Inflammatory macrophage (primary cell): ENCODE measurements at regions not wholly inside any gene's neighbourhood (a gene's known extent, or its start where the extent isn't known, plus 50 kb on each side); places are given as distances from the start of the nearest gene placed in this dataset.

Experiments
- DNase-seq, 2 donors: peaks; one replicate each; pipeline ENCODE4 v3.0.0-alpha.2; 2020 to 2022

GRCh38 chr14:98994561-98994960, 277.4 kb downstream of the BCL11B start:
- DNase-seq: no peak

DNA sequence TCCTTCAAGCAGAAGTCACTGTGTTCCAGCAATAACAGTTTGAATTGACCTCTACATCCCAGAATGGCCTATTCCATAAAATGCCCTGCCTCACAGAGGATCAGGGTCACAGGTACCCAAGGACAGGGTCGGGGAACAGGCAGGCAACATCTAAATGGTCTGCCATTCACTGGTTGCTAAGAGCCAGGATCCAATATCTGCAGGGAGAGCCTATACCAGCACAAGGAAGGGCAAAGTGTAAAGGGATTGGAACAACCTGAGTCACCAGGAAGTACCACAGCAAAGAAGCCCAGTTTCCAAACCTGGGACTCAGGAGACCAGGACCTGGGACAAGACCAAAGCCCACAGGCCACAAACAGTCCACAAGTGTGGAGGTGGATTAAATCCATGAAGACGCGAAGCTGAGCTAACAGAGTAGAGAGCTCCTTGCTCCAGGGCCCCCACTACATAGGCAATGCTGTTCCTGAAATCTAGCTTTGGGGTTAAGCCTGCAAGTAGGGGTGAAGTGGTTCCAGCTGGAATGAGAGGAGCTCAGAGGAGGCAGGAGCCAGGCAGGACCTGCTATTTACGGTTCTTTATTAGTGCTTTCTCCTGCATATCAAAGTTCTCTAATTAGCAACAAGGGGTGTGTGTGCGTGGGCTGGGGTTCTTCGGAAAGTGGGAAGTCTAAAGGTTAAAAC, 274.3 kb downstream of the BCL11B start:
- no peak for DNase-seq

GRCh38 chr14:98999345-98999744, 272.7 kb downstream of the BCL11B start:
- DNase-seq: no peak

- no peak for DNase-seq
Observed at GRCh38 chr14:98999901-99000300, 272.1 kb downstream of the BCL11B start.

GRCh38 chr14:99001241-99001640, 270.8 kb downstream of the BCL11B start:
- no peak for DNase-seq

DNA sequence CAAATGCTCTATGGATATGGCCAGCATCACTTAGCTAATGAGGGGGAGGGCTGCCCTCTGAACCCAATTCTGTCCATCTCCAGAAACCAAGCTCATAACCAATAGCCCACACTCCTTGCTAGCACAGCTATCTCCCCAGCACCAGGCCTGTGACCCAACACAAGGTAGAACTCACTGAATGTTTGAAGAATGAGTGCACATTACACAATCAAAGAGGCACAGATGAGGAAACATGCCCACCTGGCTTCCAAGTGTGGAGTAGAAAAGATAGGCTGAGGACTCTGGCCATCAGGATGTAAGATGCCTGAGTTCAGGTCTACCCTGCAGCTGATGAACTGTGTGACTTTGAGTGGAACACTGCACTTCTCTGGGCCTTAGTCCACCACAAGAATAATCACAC, 268.4 kb downstream of the BCL11B start:
- no peak for DNase-seq

DNA sequence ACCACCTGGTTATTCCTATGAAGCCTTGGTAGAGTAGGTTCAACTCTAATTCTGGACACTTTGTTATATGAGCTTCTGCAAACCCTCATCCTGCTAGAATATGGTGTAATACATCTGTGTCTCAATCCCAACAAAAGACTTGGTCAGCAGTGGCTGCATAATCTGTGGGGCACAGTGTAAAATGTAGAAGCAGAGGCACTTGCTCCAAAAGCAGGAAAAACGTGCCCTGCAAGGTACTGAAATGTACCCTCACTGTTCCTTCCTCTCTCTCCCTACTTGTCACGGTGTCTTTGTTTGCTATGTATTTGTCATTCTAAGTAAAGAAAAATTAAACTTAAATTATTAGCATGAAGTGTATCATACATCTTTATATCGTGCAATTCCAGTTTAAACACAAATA, 267.9 kb downstream of the BCL11B start:
- DNase-seq: peak; percentile 42 to 48

DNA sequence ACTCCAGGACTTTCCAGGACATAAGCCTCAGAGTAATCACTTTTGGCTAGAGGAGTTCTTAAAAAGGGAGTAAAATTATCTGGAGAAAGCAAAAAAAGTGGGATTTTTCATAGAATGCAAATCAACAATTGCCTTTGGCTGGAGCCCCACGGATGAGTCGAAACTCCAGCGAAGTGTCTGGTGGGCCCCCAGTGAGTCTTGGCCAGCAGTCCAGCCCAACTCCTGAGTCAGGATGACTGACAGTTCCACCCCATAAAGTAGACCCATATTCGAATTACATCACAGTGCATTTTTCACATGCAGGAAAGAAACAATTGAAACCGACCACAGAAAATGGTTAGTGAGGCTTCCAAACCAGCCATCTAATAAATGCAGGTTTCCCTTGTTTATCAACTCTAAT, 265.7 kb downstream of the BCL11B start:
- DNase-seq: no peak

DNA sequence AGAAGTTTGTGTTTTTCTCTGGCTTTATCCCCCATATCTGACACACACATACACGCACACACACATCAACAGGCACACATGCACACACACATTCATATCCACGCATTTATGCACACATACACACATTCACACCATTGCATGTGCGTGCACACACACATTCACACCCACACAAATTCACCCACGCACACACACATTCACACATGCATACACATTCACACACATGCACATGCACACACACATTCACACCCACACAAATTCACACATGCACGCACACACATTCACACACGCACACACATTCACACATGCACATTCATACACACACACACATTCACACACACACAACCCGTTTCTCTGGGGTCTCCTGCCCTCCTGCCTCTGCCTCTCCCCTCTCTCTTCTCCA, 264.2 kb downstream of the BCL11B start:
- DNase-seq: no peak

DNA sequence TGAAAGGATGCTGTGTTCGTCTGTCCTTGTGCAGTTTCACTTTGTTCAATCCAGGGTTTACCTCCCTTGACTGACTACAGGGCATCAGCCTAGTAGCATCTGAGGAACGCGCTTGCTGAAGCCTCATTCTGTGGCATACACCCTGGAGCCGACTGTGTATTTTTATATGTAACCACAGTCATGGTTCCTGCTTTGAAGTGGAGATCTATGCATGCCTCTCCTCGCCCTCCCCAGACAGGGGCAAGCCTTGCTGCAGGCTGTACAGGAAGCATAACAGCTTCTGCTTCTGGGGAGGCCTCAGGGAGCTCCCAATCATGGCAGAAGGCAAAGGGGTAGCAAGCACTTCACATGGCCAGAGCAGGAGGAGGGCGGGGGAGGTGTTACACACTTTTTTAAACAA, 262.1 kb downstream of the BCL11B start:
- DNase-seq: no peak

DNA sequence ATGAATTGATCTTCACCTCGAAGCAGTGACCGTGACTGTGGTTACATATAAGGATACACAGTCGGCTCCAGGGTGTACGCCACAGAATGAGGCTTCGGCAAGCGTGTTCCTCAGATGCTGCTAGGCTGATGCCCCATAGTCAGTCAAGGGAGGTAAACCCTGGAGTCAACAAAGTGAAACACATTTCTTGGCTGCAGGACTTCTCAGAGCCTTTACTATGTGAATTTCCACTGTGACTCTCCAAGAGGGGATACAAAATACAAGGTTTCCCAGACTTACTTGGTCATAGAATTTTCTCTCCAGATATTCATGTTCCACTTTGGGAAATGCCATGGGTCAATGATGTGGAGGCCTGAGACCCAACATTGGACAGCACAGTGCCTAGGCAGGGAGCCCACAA, 260.6 kb downstream of the BCL11B start:
- no peak for DNase-seq

- no peak for DNase-seq
Observed at GRCh38 chr14:99012703-99013102, 259.3 kb downstream of the BCL11B start.

- DNase-seq: no peak
Observed at GRCh38 chr14:99015833-99016232, 256.2 kb downstream of the BCL11B start.

GRCh38 chr14:99023371-99023770, 248.6 kb downstream of the BCL11B start:
- no peak for DNase-seq

- no peak for DNase-seq
Observed at GRCh38 chr14:99024926-99025325, 247.1 kb downstream of the BCL11B start.

DNA sequence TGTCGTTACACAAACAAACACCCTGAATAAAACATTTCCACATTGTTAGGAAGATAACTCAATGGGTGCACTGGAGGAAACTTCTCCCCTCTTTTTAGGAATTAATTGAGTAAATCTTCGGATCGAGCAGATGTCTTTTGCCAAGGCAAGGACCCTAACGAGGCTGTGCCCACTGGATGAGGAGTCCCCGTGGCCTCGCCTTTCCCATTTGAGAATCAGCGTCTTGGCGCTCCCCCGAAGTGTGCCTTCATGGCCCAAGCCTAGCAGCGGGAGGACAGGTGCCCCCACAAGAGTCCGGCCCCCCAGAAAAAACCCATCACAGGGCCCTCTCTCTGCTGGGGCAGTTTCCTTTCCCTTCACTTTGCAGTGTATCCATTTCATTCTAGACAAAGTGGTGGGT, 246.6 kb downstream of the BCL11B start:
- no peak for DNase-seq

DNA sequence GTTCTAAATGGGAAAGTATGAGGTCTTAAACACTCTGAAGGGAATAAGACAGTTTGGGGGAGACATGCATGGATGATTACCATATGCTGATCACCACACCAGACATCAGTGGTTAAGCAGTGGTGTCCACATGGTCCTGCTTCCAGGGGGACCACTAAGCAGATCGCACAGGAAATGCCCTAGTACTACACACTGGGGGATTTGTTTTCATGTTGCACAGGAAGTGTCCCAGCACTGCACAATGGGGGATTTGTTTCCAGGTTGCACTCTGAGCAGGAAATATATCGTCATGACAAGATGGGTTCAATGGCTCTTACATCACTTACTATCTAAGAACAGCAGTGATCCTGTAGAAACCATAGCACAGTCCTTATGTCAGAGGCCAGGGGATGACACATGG, 245.5 kb downstream of the BCL11B start:
- no peak for DNase-seq

GRCh38 chr14:99028041-99028440, 244.0 kb downstream of the BCL11B start:
- no peak for DNase-seq

DNA sequence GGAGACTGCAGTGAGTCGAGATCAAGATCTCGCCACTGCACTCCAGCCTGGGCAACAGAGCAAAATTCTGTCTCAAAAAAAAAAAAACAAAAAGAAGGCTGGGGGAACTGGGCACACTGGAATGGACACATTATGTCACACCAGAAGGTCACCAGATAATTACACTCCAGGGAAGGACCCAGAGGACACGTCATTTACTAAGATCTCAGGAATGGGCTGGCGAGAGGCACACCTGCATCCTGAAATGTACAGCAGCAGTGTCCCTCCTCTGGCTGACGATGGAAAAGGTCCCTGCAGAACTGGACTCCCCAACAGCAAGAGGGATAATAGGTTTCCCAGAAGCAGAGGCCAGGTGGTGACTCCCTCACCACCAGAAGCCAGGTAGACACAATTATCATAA, 243.5 kb downstream of the BCL11B start:
- no peak for DNase-seq

- DNase-seq: no peak
Observed at GRCh38 chr14:99029145-99029915, 242.7 kb downstream of the BCL11B start.

- no peak for DNase-seq
Observed at GRCh38 chr14:99029916-99030305, 242.1 kb downstream of the BCL11B start.

- DNase-seq: no peak
Observed at GRCh38 chr14:99030454-99030853, 241.5 kb downstream of the BCL11B start.

- no peak for DNase-seq
Observed at GRCh38 chr14:99032759-99033158, 239.2 kb downstream of the BCL11B start.

GRCh38 chr14:99033951-99034350, 238.0 kb downstream of the BCL11B start:
- no peak for DNase-seq
